Nephron progenitor cell (in vitro differentiated cells): ENCODE measurements at regions not wholly inside any gene's neighbourhood (a gene's known extent, or its start where the extent isn't known, plus 50 kb on each side); places are given as distances from the start of the nearest gene placed in this dataset.
A peak's percentile ranks its signal among the peaks of the same experiment; 100 is the strongest.

Source experiments
- DNase-seq: peaks from one replicate; pipeline ENCODE4 v3.0.0; 2021
- H3K27ac Mint-ChIP-seq: 2 replicates; pipeline ENCODE4 v1.8.0; 2021; ENCODE audit warnings: mild to moderate bottlenecking, moderate library complexity, mixed read lengths
- H3K27me3 Mint-ChIP-seq: 2 replicates; pipeline ENCODE4 v1.8.0; 2021; ENCODE audit warnings: mild to moderate bottlenecking, low read depth, mixed read lengths; ENCODE audit not compliant: poor library complexity
- H3K36me3 Mint-ChIP-seq: 2 replicates; pipeline ENCODE4 v1.8.0; 2021; ENCODE audit warnings: low read depth, mixed read lengths
- H3K4me1 Mint-ChIP-seq: 2 replicates; pipeline ENCODE4 v1.8.0; 2021; ENCODE audit warnings: mixed read lengths
- H3K4me3 Mint-ChIP-seq: 2 replicates; pipeline ENCODE4 v1.8.0; 2021; ENCODE audit warnings: mild to moderate bottlenecking, moderate library complexity, mixed read lengths
- H3K9me3 Mint-ChIP-seq: 2 replicates; pipeline ENCODE4 v1.8.0; 2021; ENCODE audit warnings: mild to moderate bottlenecking, moderate library complexity, mixed read lengths
- TF ChIP-seq, protein P1 (sequence below): fragments of 200-600 bp; sonication (generic); IDR thresholded peaks from 2 replicates; pipeline ENCODE4 v1.5.0; 2021; ENCODE audit warnings: antibody characterized with exemption

DNA sequence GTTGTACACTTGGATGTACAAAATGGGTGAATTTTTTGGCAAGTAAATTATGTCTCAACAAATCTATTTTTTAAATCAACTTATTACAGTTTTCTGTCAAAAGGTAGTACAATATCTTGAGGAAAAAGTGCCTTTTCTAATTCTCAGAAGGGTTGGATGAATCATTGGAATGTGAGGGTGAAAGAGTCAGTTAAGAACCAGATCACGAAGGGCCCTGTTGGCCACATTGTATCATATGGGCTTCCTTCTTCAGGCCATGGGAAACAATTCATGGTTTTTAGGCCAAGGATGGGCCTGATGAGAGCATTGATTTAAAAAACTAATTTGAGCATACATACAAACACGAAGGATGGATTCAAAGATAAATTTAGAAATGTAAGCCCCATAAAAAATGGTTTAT, 503.7 kb downstream of the TNS3 start:
- Mint-ChIP-seq H3K27ac (no peak overlapping the region), H3K36me3 (peaks cover 20% of the 10 kb centered on the region), H3K4me3 (no peak overlapping the region), H3K27me3 (peaks cover 14% of the 10 kb centered on the region), H3K4me1 (peaks cover 53% of the 10 kb centered on the region), H3K9me3 (peaks cover 22% of the 10 kb centered on the region)
- DNase-seq = no peak
- TF ChIP-seq, protein P1, sequence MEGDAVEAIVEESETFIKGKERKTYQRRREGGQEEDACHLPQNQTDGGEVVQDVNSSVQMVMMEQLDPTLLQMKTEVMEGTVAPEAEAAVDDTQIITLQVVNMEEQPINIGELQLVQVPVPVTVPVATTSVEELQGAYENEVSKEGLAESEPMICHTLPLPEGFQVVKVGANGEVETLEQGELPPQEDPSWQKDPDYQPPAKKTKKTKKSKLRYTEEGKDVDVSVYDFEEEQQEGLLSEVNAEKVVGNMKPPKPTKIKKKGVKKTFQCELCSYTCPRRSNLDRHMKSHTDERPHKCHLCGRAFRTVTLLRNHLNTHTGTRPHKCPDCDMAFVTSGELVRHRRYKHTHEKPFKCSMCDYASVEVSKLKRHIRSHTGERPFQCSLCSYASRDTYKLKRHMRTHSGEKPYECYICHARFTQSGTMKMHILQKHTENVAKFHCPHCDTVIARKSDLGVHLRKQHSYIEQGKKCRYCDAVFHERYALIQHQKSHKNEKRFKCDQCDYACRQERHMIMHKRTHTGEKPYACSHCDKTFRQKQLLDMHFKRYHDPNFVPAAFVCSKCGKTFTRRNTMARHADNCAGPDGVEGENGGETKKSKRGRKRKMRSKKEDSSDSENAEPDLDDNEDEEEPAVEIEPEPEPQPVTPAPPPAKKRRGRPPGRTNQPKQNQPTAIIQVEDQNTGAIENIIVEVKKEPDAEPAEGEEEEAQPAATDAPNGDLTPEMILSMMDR = no peak

DNA sequence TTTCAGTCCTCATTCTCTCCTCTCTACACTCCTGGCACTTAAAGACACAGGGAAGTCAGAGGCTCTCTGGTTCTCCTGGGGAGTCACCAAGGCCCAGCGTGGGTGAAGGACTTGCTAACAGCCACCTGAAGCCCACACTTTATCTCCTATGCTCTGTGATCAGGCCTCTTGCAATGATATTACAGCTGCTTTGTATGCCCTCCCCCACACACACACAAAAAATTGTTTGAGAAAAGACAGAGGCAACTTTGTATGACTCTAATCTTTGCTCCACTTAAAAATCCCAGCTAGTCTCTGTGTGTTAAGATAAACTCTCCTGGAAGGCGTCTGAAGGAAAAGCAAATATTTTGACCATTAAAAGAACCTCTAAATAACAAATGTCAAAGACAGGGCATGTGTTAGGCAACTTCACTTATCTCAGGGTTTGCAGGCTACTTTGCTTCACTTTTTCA, 507.2 kb downstream of the TNS3 start:
- Mint-ChIP-seq H3K27ac (peak overlapping the region; percentile 46), H3K9me3 (peaks cover 12% of the 10 kb centered on the region), H3K36me3 (peaks cover 13% of the 10 kb centered on the region), H3K27me3 (peaks cover 9% of the 10 kb centered on the region), H3K4me3 (no peak overlapping the region), H3K4me1 (peaks cover 34% of the 10 kb centered on the region)
- DNase-seq = no peak
- TF ChIP-seq, protein P1 = no peak

DNA sequence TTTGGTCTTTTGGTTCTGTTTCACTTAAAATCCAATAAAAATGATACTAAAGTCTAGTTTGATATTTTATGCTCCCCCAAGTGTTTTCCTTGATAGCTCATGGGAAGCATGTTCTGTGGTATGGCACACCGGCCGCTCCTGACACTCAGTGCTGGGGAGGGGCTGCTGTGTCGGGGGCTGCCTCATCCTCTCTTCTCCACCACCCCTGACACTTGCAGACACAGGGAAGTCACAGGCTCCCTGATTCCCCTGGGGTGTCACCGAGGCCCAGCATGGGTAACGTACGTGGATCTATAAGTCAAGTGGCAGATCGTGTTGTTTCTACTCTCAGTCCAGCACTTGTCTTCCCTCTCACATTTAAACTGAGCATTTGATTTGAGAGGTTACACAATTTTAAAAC, 508.6 kb downstream of the TNS3 start:
- no peak overlapping the region for H3K27ac Mint-ChIP-seq
- peaks cover 27% of the 10 kb centered on the region for H3K4me1 Mint-ChIP-seq
- TF ChIP-seq, protein P1 = no peak
- DNase-seq = no peak
- H3K4me3 Mint-ChIP-seq = no peak overlapping the region
- peaks cover 1% of the 10 kb centered on the region for H3K36me3 Mint-ChIP-seq
- H3K27me3 Mint-ChIP-seq = peaks cover 9% of the 10 kb centered on the region
- peaks cover 5% of the 10 kb centered on the region for H3K9me3 Mint-ChIP-seq

DNA sequence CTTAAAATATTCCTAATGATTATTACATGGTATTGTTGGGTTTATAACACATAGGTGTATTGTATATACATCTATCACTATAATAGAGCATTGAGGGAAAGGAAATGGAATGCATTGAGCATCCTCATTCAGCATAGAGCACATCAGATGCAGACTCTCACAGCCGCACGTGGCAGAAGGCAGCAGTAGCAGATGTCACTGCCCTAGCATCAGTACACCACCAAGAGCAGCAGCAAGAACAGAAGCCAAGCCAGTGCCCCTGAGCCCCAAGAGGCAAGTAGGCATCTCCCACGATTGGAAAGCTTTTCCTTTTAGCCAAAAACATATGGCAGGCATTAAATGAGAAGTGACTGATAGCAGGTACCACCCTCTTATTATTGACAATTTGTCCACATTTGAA, 510.0 kb downstream of the TNS3 start:
- Mint-ChIP-seq H3K9me3 (peaks cover 8% of the 10 kb centered on the region), H3K27me3 (peaks cover 7% of the 10 kb centered on the region), H3K4me1 (peaks cover 39% of the 10 kb centered on the region), H3K36me3 (peaks cover 4% of the 10 kb centered on the region), H3K4me3 (no peak overlapping the region), H3K27ac (no peak overlapping the region)
- TF ChIP-seq, protein P1 = no peak
- DNase-seq = no peak

DNA sequence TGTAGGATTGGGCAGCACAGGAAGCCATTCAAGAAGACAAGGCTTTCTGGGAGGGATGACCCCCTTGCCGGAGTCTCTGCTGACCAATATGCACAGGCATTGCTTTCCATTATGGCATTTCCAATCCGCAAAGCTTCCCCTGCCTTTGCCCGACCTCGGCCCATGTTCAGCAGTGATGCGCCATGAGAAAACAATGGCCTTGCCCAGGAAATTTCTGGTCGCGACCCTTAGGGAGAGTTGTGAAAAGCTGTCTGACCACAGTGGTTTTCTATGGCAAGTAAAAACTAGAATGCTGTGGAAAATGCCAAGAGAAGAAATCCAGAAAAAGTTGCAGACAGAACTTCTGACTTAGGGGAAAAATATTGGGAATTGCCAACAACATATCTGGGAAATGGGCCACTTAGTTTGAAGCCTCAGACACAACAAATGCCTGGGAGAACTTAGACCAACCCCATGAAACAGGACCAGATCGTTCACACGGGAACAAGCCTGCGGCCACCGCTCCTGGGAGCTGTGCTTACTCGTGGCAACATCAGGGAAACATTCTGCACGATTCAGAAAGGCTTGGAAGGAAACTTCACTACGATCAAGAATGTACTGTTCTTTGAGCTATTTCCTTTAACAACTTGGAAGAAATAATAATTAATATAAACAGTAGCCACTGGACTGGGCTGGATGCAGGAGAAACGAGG, 512.4 kb downstream of the TNS3 start:
- Mint-ChIP-seq H3K4me3 (no peak overlapping the region), H3K4me1 (peaks cover 30% of the 10 kb centered on the region), H3K9me3 (peaks cover 27% of the 10 kb centered on the region), H3K27ac (no peak overlapping the region), H3K27me3 (peaks cover 7% of the 10 kb centered on the region), H3K36me3 (peaks cover 11% of the 10 kb centered on the region)
- TF ChIP-seq, protein P1 = no peak
- no peak for DNase-seq
